Ovary (tissue), 3 donors: ENCODE measurements at regions not wholly inside any gene's neighbourhood (a gene's known extent, or its start where the extent isn't known, plus 50 kb on each side); places are given as distances from the start of the nearest gene placed in this dataset.

Source experiments
- CTCF ChIP-seq, 3 donors: fragments of 450-650 bp in 2 of 3; fragments of 200-600 bp in 1 of 3; IDR thresholded peaks; one replicate each; pipeline versions ENCODE4 v1.5.1 to v1.8.0; 2016 to 2022; ENCODE audit warnings: antibody characterized with exemption in 3 of 3, mild to moderate bottlenecking in 1 of 3
- POLR2A ChIP-seq: fragments of 450-650 bp; IDR thresholded peaks from one replicate; pipeline ENCODE4 v1.6.1; 2017; ENCODE audit warnings: antibody characterized with exemption, mild to moderate bottlenecking, moderate library complexity
- donor health status: DM: no; HTN: no; CAD: no.

- no peak for TF ChIP-seq CTCF (IDR thresholded peaks at IDR 0.05)
- TF ChIP-seq POLR2A: no peak
Observed at GRCh38 chr20:21029341-21029740, 76.8 kb downstream of the LINC00237 start.
